ENCODE measurements at regions not wholly inside any gene's neighbourhood (a gene's known extent, or its start where the extent isn't known, plus 50 kb on each side); places are given as distances from the start of the nearest gene placed in this dataset.
"Not testable (repeated sequence)": the region's sequence is repeated elsewhere in the genome, so short reads cannot be mapped to it uniquely, and the experiment has no call there.

- H3K27me3 ChIP-seq (replicated peaks in 1 of 7); H3K4me1 ChIP-seq; H3K27ac ChIP-seq; H3K36me3 ChIP-seq; intact Hi-C loops (cut with DNase I; ENCODE audit: low total_unique reads); H3K4me3 ChIP-seq; DNase-seq: not testable (repeated sequence)
- 81 to 93% (median 88%) methylated on average over 3 to 7 of the region's 7 CpGs for WGBS, 5 donors
- H3K9me3 ChIP-seq = peaks cover 0 to 20% (median 2%) of the 10 kb centered on the region in 8 donors
Measured at GRCh38 chr2:114018464-114018863, 128.6 kb downstream of the ACTR3 start.

GRCh38 chr2:114020668-114021067, 130.8 kb downstream of the ACTR3 start:
- Histone ChIP-seq H3K9me3 (peaks cover 0 to 16% (median 2%) of the 10 kb centered on the region in 8 donors), H3K4me3 (no peak overlapping the region), H3K36me3 (no peaks in the 10 kb centered on the region), H3K27me3 (replicated peaks in 1 of 7) (no peaks in the 10 kb centered on the region), H3K4me1 (no peaks in the 10 kb centered on the region), H3K27ac (no peak overlapping the region)
- 59 to 73% (median 68%) methylated on average over 2 of the region's 2 CpGs for WGBS, 5 donors
- DNase-seq = no peak
- intact Hi-C loops (cut with DNase I; ENCODE audit: low total_unique reads) = no loop called here
- no peak for TF ChIP-seq POLR2AphosphoS5 (IDR thresholded peaks at IDR 0.05)
- TF ChIP-seq POLR2A (IDR thresholded peaks at IDR 0.05) = no peak
- no peak for TF ChIP-seq CTCF (IDR thresholded peaks at IDR 0.05 in 8 of 11, conservative IDR thresholded peaks at IDR 0.05 in 3 of 11)

- no peaks in the 10 kb centered on the region for H3K4me1 ChIP-seq
- no peak for DNase-seq
- no peaks in the 10 kb centered on the region for H3K36me3 ChIP-seq
- TF ChIP-seq POLR2A (IDR thresholded peaks at IDR 0.05) (no peak), CTCF (IDR thresholded peaks at IDR 0.05 in 8 of 11, conservative IDR thresholded peaks at IDR 0.05 in 3 of 11) (no peak), POLR2AphosphoS5 (IDR thresholded peaks at IDR 0.05) (no peak)
- no peak overlapping the region for H3K27ac ChIP-seq
- no peaks in the 10 kb centered on the region for H3K27me3 ChIP-seq (replicated peaks in 1 of 7)
- peaks cover 0 to 16% (median 2%) of the 10 kb centered on the region in 8 donors for H3K9me3 ChIP-seq
- 79 to 89% (median 86%) methylated on average over 4 of the region's 4 CpGs for WGBS, 5 donors
- intact Hi-C loops (cut with DNase I; ENCODE audit: low total_unique reads) = no loop called here
- H3K4me3 ChIP-seq = no peak overlapping the region
Measured at GRCh38 chr2:114022360-114023085, 132.6 kb downstream of the ACTR3 start.

GRCh38 chr2:114024326-114024725, 134.4 kb downstream of the ACTR3 start:
- H3K4me1 ChIP-seq = no peaks in the 10 kb centered on the region
- H3K27ac ChIP-seq = no peak overlapping the region
- peaks cover 0 to 17% (median 5%) of the 10 kb centered on the region in 8 donors for H3K9me3 ChIP-seq
- intact Hi-C loops (cut with DNase I; ENCODE audit: low total_unique reads) = no loop called here
- no peaks in the 10 kb centered on the region for H3K27me3 ChIP-seq (replicated peaks in 1 of 7)
- 81 to 91% (median 87%) methylated on average over 6 of the region's 6 CpGs for WGBS, 5 donors
- DNase-seq = no peak
- H3K4me3 ChIP-seq = no peak overlapping the region
- H3K36me3 ChIP-seq = no peaks in the 10 kb centered on the region
- TF ChIP-seq CTCF (IDR thresholded peaks at IDR 0.05 in 8 of 11, conservative IDR thresholded peaks at IDR 0.05 in 3 of 11) (no peak), POLR2AphosphoS5 (IDR thresholded peaks at IDR 0.05) (no peak), POLR2A (IDR thresholded peaks at IDR 0.05) (no peak)
